ENCODE measurements at regions not wholly inside any gene's neighbourhood (a gene's known extent, or its start where the extent isn't known, plus 50 kb on each side); places are given as distances from the start of the nearest gene placed in this dataset.

- H3K4me3 ChIP-seq (ENCODE audit: low read depth, low read length): no peak overlapping the region
- DNase-seq (ENCODE audit: low read depth): no peak
These were observed 137.7 kb upstream of the EOMES start for GRCh38 chr3:27859821-27860220.

GRCh38 chr3:27861046-27862036, 139.2 kb upstream of the EOMES start:
- H3K4me3 ChIP-seq (ENCODE audit: low read depth, low read length): no peak overlapping the region
- DNase-seq (ENCODE audit: low read depth): no peak

- no peak overlapping the region for H3K4me3 ChIP-seq (ENCODE audit: low read depth, low read length)
- no peak for DNase-seq (ENCODE audit: low read depth)
These were observed 143.6 kb upstream of the EOMES start for GRCh38 chr3:27865731-27866130.

- H3K4me3 ChIP-seq (ENCODE audit: low read depth, low read length): no peak overlapping the region
- DNase-seq (ENCODE audit: low read depth): no peak
These were observed 147.0 kb upstream of the EOMES start for GRCh38 chr3:27869152-27869551.

GRCh38 chr3:27877061-27878013, 155.2 kb upstream of the EOMES start:
- no peak for DNase-seq (ENCODE audit: low read depth)
- H3K4me3 ChIP-seq (ENCODE audit: low read depth, low read length): no peak overlapping the region

- DNase-seq (ENCODE audit: low read depth): no peak
- no peak overlapping the region for H3K4me3 ChIP-seq (ENCODE audit: low read depth, low read length)
These were observed 155.9 kb upstream of the EOMES start for GRCh38 chr3:27878014-27878383.

GRCh38 chr3:27880969-27881892, 159.1 kb upstream of the EOMES start:
- DNase-seq (ENCODE audit: low read depth): no peak
- no peak overlapping the region for H3K4me3 ChIP-seq (ENCODE audit: low read depth, low read length)

- H3K4me3 ChIP-seq (ENCODE audit: low read depth, low read length): no peak overlapping the region
- DNase-seq (ENCODE audit: low read depth): no peak
These were observed 161.1 kb upstream of the EOMES start for GRCh38 chr3:27883266-27883665.

- DNase-seq (ENCODE audit: low read depth): no peak
- H3K4me3 ChIP-seq (ENCODE audit: low read depth, low read length): no peak overlapping the region
These were observed 163.5 kb upstream of the EOMES start for GRCh38 chr3:27885641-27886040.

- H3K4me3 ChIP-seq (ENCODE audit: low read depth, low read length): no peak overlapping the region
- no peak for DNase-seq (ENCODE audit: low read depth)
These were observed 166.4 kb upstream of the EOMES start for GRCh38 chr3:27888562-27888961.

GRCh38 chr3:27889745-27890144, 167.6 kb upstream of the EOMES start:
- DNase-seq (ENCODE audit: low read depth): no peak
- H3K4me3 ChIP-seq (ENCODE audit: low read depth, low read length): no peak overlapping the region

GRCh38 chr3:27900316-27900715, 178.2 kb upstream of the EOMES start:
- no peak for DNase-seq (ENCODE audit: low read depth)
- no peak overlapping the region for H3K4me3 ChIP-seq (ENCODE audit: low read depth, low read length)

GRCh38 chr3:27903446-27903845, 181.3 kb upstream of the EOMES start:
- DNase-seq (ENCODE audit: low read depth): no peak
- no peak overlapping the region for H3K4me3 ChIP-seq (ENCODE audit: low read depth, low read length)

- H3K4me3 ChIP-seq (ENCODE audit: low read depth, low read length): no peak overlapping the region
- no peak for DNase-seq (ENCODE audit: low read depth)
These were observed 183.5 kb upstream of the EOMES start for GRCh38 chr3:27905625-27906024.

- H3K4me3 ChIP-seq (ENCODE audit: low read depth, low read length): no peak overlapping the region
- no peak for DNase-seq (ENCODE audit: low read depth)
These were observed 185.0 kb upstream of the EOMES start for GRCh38 chr3:27907148-27907547.

- DNase-seq (ENCODE audit: low read depth): no peak
- no peak overlapping the region for H3K4me3 ChIP-seq (ENCODE audit: low read depth, low read length)
These were observed 185.8 kb upstream of the EOMES start for GRCh38 chr3:27907929-27908328.

- DNase-seq (ENCODE audit: low read depth): no peak
- no peak overlapping the region for H3K4me3 ChIP-seq (ENCODE audit: low read depth, low read length)
These were observed 188.3 kb upstream of the EOMES start for GRCh38 chr3:27910456-27910855.

GRCh38 chr3:27914199-27914598, 192.1 kb upstream of the EOMES start:
- H3K4me3 ChIP-seq (ENCODE audit: low read depth, low read length): no peak overlapping the region
- no peak for DNase-seq (ENCODE audit: low read depth)

- no peak overlapping the region for H3K4me3 ChIP-seq (ENCODE audit: low read depth, low read length)
- DNase-seq (ENCODE audit: low read depth): no peak
These were observed 201.4 kb upstream of the EOMES start for GRCh38 chr3:27923349-27924068.
